ENCODE measurements at regions not wholly inside any gene's neighbourhood (a gene's known extent, or its start where the extent isn't known, plus 50 kb on each side); places are given as distances from the start of the nearest gene placed in this dataset.

GRCh38 chr5:135140446-135141204, 106.6 kb upstream of the PITX1 start:
- no peak overlapping the region for H3K4me3 ChIP-seq (ENCODE audit: low read length)
- DNase-seq (ENCODE audit: low read depth): no peak
- no peak for TF ChIP-seq CTCF (conservative IDR thresholded peaks at IDR 0.05; ENCODE audit: low read depth, low read length)

- no peak overlapping the region for H3K4me3 ChIP-seq (ENCODE audit: low read length)
- DNase-seq (ENCODE audit: low read depth): peak; percentile 20
- no peak for TF ChIP-seq CTCF (conservative IDR thresholded peaks at IDR 0.05; ENCODE audit: low read depth, low read length)
These were observed 105.5 kb upstream of the PITX1 start for GRCh38 chr5:135139381-135140134.

GRCh38 chr5:135138116-135138850, 104.3 kb upstream of the PITX1 start:
- no peak for DNase-seq (ENCODE audit: low read depth)

GRCh38 chr5:135137146-135137915, 103.3 kb upstream of the PITX1 start:
- DNase-seq (ENCODE audit: low read depth): no peak
- TF ChIP-seq CTCF (conservative IDR thresholded peaks at IDR 0.05; ENCODE audit: low read depth, low read length): no peak
- H3K4me3 ChIP-seq (ENCODE audit: low read length): no peak overlapping the region

More at GRCh38 chr5:135138116-135138850, 104.3 kb upstream of the PITX1 start:
- no peak for TF ChIP-seq CTCF (conservative IDR thresholded peaks at IDR 0.05; ENCODE audit: low read depth, low read length)
- H3K4me3 ChIP-seq (ENCODE audit: low read length): no peak overlapping the region

- no peak for TF ChIP-seq CTCF (conservative IDR thresholded peaks at IDR 0.05; ENCODE audit: low read depth, low read length)
- no peak for DNase-seq (ENCODE audit: low read depth)
- no peak overlapping the region for H3K4me3 ChIP-seq (ENCODE audit: low read length)
These were observed 102.5 kb upstream of the PITX1 start for GRCh38 chr5:135136546-135136945.

- H3K4me3 ChIP-seq (ENCODE audit: low read length): no peak overlapping the region
- no peak for DNase-seq (ENCODE audit: low read depth)
- TF ChIP-seq CTCF (conservative IDR thresholded peaks at IDR 0.05; ENCODE audit: low read depth, low read length): no peak
These were observed 101.7 kb upstream of the PITX1 start for GRCh38 chr5:135135530-135136226.

All from retinal pigment epithelial cell (primary cell).